ENCODE measurements at regions not wholly inside any gene's neighbourhood (a gene's known extent, or its start where the extent isn't known, plus 50 kb on each side); places are given as distances from the start of the nearest gene placed in this dataset.
A peak's percentile ranks its signal among the peaks of the same experiment; 100 is the strongest.

- no peaks in the 10 kb centered on the region for H3K36me3 Mint-ChIP-seq
- H3K4me1 Mint-ChIP-seq = no peaks in the 10 kb centered on the region
- ATAC-seq = no peak
- no peak overlapping the region for H3K4me3 Mint-ChIP-seq
- peaks cover 0 to 3% (median 0%) of the 10 kb centered on the region in 9 donors for H3K9me3 Mint-ChIP-seq
- POLR2A ChIA-PET = interaction anchor here (0.7 kb wide), 1 partner anchor 19 kb away, joined by 3 read pairs; no protein-coding TSS in a partner anchor
- H3K27ac Mint-ChIP-seq = no peak overlapping the region
- H3K27me3 Mint-ChIP-seq = peaks cover 8 to 10% (median 10%) of the 10 kb centered on the region in 5 donors
- no peak for DNase-seq
These were observed 127.8 kb upstream of the SPATA13 start for GRCh38 chr13:24032674-24033073.

- no peak for ATAC-seq
- Mint-ChIP-seq H3K4me3 (peak overlapping the region in 1 of 10 donors; percentile 29), H3K4me1 (peaks cover 0 to 3% (median 0%) of the 10 kb centered on the region in 4 donors), H3K36me3 (no peaks in the 10 kb centered on the region), H3K9me3 (peaks cover 0 to 3% (median 0%) of the 10 kb centered on the region in 9 donors), H3K27me3 (peaks cover 7 to 16% (median 10%) of the 10 kb centered on the region in 5 donors), H3K27ac (peak overlapping the region in 1 of 10 donors; percentile 77)
- no peak for DNase-seq
- POLR2A ChIA-PET = no interaction called here
These were observed 126.8 kb upstream of the SPATA13 start for GRCh38 chr13:24033527-24034302.

GRCh38 chr13:24035411-24035810 lies 125.1 kb upstream of the SPATA13 start:
- POLR2A ChIA-PET = no interaction called here
- Mint-ChIP-seq H3K4me1 (peaks cover 0 to 3% (median 0%) of the 10 kb centered on the region in 4 donors), H3K9me3 (no peaks in the 10 kb centered on the region), H3K27me3 (peaks cover 1 to 17% (median 9%) of the 10 kb centered on the region in 5 donors), H3K27ac (no peak overlapping the region), H3K36me3 (no peaks in the 10 kb centered on the region), H3K4me3 (no peak overlapping the region)
- ATAC-seq (no peak), DNase-seq (no peak)

- no peaks in the 10 kb centered on the region for H3K36me3 Mint-ChIP-seq
- peaks cover 0 to 3% (median 0%) of the 10 kb centered on the region in 4 donors for H3K4me1 Mint-ChIP-seq
- no peaks in the 10 kb centered on the region for H3K9me3 Mint-ChIP-seq
- POLR2A ChIA-PET = interaction anchor here (0.6 kb wide), 1 partner anchor 688 kb away, joined by 3 read pairs; no protein-coding TSS in a partner anchor
- H3K27ac Mint-ChIP-seq = no peak overlapping the region
- no peak overlapping the region for H3K4me3 Mint-ChIP-seq
- ATAC-seq (no peak), DNase-seq (no peak)
- H3K27me3 Mint-ChIP-seq = peaks cover 0 to 17% (median 9%) of the 10 kb centered on the region in 5 donors
These were observed 124.4 kb upstream of the SPATA13 start for GRCh38 chr13:24036115-24036514.

- H3K36me3 Mint-ChIP-seq = no peaks in the 10 kb centered on the region
- ATAC-seq = no peak
- DNase-seq = no peak
- no peak overlapping the region for H3K4me3 Mint-ChIP-seq
- H3K27me3 Mint-ChIP-seq = peaks cover 0 to 7% (median 5%) of the 10 kb centered on the region in 5 donors
- peak overlapping the region in 1 of 10 donors; percentile 50 for H3K27ac Mint-ChIP-seq
- POLR2A ChIA-PET = no interaction called here
- no peaks in the 10 kb centered on the region for H3K9me3 Mint-ChIP-seq
- peaks cover 0 to 3% (median 0%) of the 10 kb centered on the region in 4 donors for H3K4me1 Mint-ChIP-seq
These were observed 122.1 kb upstream of the SPATA13 start for GRCh38 chr13:24038405-24038804.

- no peaks in the 10 kb centered on the region for H3K9me3 Mint-ChIP-seq
- H3K27ac Mint-ChIP-seq = no peak overlapping the region
- no peak for DNase-seq
- H3K4me1 Mint-ChIP-seq = peaks cover 0 to 3% (median 0%) of the 10 kb centered on the region in 4 donors
- H3K36me3 Mint-ChIP-seq = no peaks in the 10 kb centered on the region
- POLR2A ChIA-PET = no interaction called here
- no peak overlapping the region for H3K4me3 Mint-ChIP-seq
- peaks cover 0 to 7% (median 2%) of the 10 kb centered on the region in 5 donors for H3K27me3 Mint-ChIP-seq
- ATAC-seq = no peak
These were observed 121.6 kb upstream of the SPATA13 start for GRCh38 chr13:24038841-24039330.

GRCh38 chr13:24039621-24040475 lies 120.7 kb upstream of the SPATA13 start:
- ATAC-seq (no peak), DNase-seq (no peak)
- no peaks in the 10 kb centered on the region for H3K9me3 Mint-ChIP-seq
- H3K36me3 Mint-ChIP-seq = no peaks in the 10 kb centered on the region
- POLR2A ChIA-PET = no interaction called here
- H3K27me3 Mint-ChIP-seq = peaks cover 0 to 7% (median 2%) of the 10 kb centered on the region in 5 donors
- peak overlapping the region in 1 of 10 donors; percentile 58 for H3K27ac Mint-ChIP-seq
- H3K4me3 Mint-ChIP-seq = no peak overlapping the region
- H3K4me1 Mint-ChIP-seq = peaks cover 0 to 3% (median 0%) of the 10 kb centered on the region in 4 donors

- ATAC-seq (no peak), DNase-seq (no peak)
- Mint-ChIP-seq H3K36me3 (peaks cover 0 to 4% (median 0%) of the 10 kb centered on the region in 3 donors), H3K9me3 (no peaks in the 10 kb centered on the region), H3K4me1 (peaks cover 0 to 3% (median 0%) of the 10 kb centered on the region in 4 donors), H3K27me3 (peaks cover 0 to 7% (median 2%) of the 10 kb centered on the region in 5 donors), H3K27ac (no peak overlapping the region), H3K4me3 (no peak overlapping the region)
- POLR2A ChIA-PET = no interaction called here
These were observed 119.7 kb upstream of the SPATA13 start for GRCh38 chr13:24040835-24041234.

GRCh38 chr13:24041651-24042225 lies 118.8 kb upstream of the SPATA13 start:
- POLR2A ChIA-PET = no interaction called here
- peaks cover 0 to 3% (median 0%) of the 10 kb centered on the region in 4 donors for H3K4me1 Mint-ChIP-seq
- peaks cover 0 to 7% (median 2%) of the 10 kb centered on the region in 5 donors for H3K27me3 Mint-ChIP-seq
- H3K9me3 Mint-ChIP-seq = peaks cover 0 to 7% (median 1%) of the 10 kb centered on the region in 9 donors
- DNase-seq (no peak), ATAC-seq (no peak)
- H3K4me3 Mint-ChIP-seq = no peak overlapping the region
- H3K36me3 Mint-ChIP-seq = peaks cover 0 to 10% (median 2%) of the 10 kb centered on the region in 3 donors
- H3K27ac Mint-ChIP-seq = no peak overlapping the region

GRCh38 chr13:24042710-24043440 lies 117.6 kb upstream of the SPATA13 start:
- no peak for ATAC-seq
- no peak overlapping the region for H3K4me3 Mint-ChIP-seq
- H3K36me3 Mint-ChIP-seq = peaks cover 0 to 10% (median 8%) of the 10 kb centered on the region in 3 donors
- peaks cover 0 to 7% (median 2%) of the 10 kb centered on the region in 5 donors for H3K27me3 Mint-ChIP-seq
- no peak for DNase-seq
- H3K9me3 Mint-ChIP-seq = peaks cover 0 to 12% (median 6%) of the 10 kb centered on the region in 9 donors
- peaks cover 0 to 3% (median 0%) of the 10 kb centered on the region in 4 donors for H3K4me1 Mint-ChIP-seq
- POLR2A ChIA-PET = no interaction called here
- no peak overlapping the region for H3K27ac Mint-ChIP-seq

- Mint-ChIP-seq H3K27ac (no peak overlapping the region), H3K4me3 (no peak overlapping the region), H3K9me3 (peaks cover 0 to 12% (median 6%) of the 10 kb centered on the region in 9 donors), H3K4me1 (no peaks in the 10 kb centered on the region), H3K27me3 (peaks cover 0 to 4% (median 0%) of the 10 kb centered on the region in 5 donors), H3K36me3 (peaks cover 0 to 10% (median 8%) of the 10 kb centered on the region in 3 donors)
- POLR2A ChIA-PET = no interaction called here
- DNase-seq = no peak
- no peak for ATAC-seq
These were observed 116.8 kb upstream of the SPATA13 start for GRCh38 chr13:24043590-24044350.
